Neural progenitor cell (in vitro differentiated cells): ENCODE measurements at regions not wholly inside any gene's neighbourhood (a gene's known extent, or its start where the extent isn't known, plus 50 kb on each side); places are given as distances from the start of the nearest gene placed in this dataset.

Experiments
- CTCF ChIP-seq: fragments of 200-600 bp; sonication (generic); IDR thresholded peaks from 2 replicates; pipeline ENCODE4 v1.5.1; 2017; ENCODE audit warnings: antibody characterized with exemption, mild to moderate bottlenecking
- EZH2 ChIP-seq: fragments of 200-600 bp; sonication (generic); IDR thresholded peaks from 2 replicates; pipeline ENCODE4 v1.6.1; 2017; ENCODE audit warnings: antibody characterized with exemption, mild to moderate bottlenecking, moderate library complexity
- EZH2phosphoT487 ChIP-seq: fragments of 200-600 bp; sonication (generic); IDR thresholded peaks from 2 replicates; pipeline ENCODE4 v1.6.1; 2017; ENCODE audit warnings: antibody characterized with exemption

GRCh38 chr16:86766700-86767099, 188.4 kb downstream of the FOXL1 start:
- TF ChIP-seq EZH2, result no peak
- no peak for TF ChIP-seq CTCF
- TF ChIP-seq EZH2phosphoT487, result no peak
